Thyroid gland (tissue), 4 donors: ENCODE measurements at regions not wholly inside any gene's neighbourhood (a gene's known extent, or its start where the extent isn't known, plus 50 kb on each side); places are given as distances from the start of the nearest gene placed in this dataset.

Experiments used
- POLR2A ChIP-seq, 2 donors: fragments of 450-650 bp; IDR thresholded peaks; one replicate each; pipeline ENCODE4 v1.6.1; 2017; ENCODE audit warnings: antibody characterized with exemption in 2 of 2, mild to moderate bottlenecking in 2 of 2, moderate library complexity in 1 of 2
- TF ChIP-seq, protein P1 (sequence below), 6 experiments: fragments of 200-600 bp in 3 of 6; fragments of 450-650 bp in 3 of 6; sonication (generic) in 3 of 6; IDR thresholded peaks; one replicate each; pipeline ENCODE4 v1.5.1; 2016 to 2019; ENCODE audit warnings: antibody characterized with exemption in 6 of 6, mild to moderate bottlenecking in 2 of 6, inconsistent platforms in 1 of 6, moderate library complexity in 1 of 6

DNA sequence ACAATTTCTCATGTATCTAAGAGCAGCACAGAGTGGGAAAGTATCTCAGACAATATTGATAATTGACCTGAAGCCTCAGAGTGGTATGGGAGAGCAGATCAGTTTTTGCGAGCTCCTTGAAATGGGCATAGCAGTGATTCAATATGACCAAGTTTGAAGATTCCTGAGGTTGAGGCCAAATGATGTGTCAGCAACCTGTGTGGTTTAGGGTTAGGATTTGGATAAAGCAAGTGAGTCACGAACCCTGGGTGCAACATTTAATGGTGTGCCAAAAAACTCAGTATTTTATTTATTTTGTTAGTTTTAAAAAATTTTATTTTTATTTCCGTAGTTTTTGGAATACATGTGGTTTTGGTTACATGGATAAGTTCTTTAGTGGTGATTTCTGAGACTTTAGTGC is 92.5 kb upstream of the C21orf91 start:
- TF ChIP-seq, protein P1, sequence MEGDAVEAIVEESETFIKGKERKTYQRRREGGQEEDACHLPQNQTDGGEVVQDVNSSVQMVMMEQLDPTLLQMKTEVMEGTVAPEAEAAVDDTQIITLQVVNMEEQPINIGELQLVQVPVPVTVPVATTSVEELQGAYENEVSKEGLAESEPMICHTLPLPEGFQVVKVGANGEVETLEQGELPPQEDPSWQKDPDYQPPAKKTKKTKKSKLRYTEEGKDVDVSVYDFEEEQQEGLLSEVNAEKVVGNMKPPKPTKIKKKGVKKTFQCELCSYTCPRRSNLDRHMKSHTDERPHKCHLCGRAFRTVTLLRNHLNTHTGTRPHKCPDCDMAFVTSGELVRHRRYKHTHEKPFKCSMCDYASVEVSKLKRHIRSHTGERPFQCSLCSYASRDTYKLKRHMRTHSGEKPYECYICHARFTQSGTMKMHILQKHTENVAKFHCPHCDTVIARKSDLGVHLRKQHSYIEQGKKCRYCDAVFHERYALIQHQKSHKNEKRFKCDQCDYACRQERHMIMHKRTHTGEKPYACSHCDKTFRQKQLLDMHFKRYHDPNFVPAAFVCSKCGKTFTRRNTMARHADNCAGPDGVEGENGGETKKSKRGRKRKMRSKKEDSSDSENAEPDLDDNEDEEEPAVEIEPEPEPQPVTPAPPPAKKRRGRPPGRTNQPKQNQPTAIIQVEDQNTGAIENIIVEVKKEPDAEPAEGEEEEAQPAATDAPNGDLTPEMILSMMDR (IDR thresholded peaks at IDR 0.05) = no peak
- no peak for TF ChIP-seq POLR2A (IDR thresholded peaks at IDR 0.05)
